ENCODE measurements at regions not wholly inside any gene's neighbourhood (a gene's known extent, or its start where the extent isn't known, plus 50 kb on each side); places are given as distances from the start of the nearest gene placed in this dataset.

DNA sequence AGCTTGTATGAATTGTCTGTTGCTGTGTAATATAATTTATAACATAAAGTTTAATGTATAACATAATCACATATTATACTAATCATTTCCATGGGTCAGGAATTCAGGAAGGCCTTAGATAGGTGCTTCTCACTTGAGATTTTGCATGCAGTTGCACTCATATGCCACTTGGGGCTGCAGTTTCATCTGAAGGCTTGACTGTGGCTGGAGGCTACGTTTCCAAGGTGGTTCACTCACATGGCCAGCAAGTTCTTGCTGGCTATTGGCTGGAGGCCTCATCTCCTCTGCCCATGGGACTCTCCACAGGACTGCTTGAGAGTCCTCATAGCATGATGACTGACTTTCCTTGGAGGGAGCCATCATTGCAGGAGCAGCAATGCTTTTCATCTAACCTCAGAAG is 53.4 kb upstream of the STX18 start:
- H3K4me3 ChIP-seq (ENCODE audit: low read length): no peak overlapping the region
- DNase-seq (ENCODE audit: low read depth, low spot score): no peak

DNA sequence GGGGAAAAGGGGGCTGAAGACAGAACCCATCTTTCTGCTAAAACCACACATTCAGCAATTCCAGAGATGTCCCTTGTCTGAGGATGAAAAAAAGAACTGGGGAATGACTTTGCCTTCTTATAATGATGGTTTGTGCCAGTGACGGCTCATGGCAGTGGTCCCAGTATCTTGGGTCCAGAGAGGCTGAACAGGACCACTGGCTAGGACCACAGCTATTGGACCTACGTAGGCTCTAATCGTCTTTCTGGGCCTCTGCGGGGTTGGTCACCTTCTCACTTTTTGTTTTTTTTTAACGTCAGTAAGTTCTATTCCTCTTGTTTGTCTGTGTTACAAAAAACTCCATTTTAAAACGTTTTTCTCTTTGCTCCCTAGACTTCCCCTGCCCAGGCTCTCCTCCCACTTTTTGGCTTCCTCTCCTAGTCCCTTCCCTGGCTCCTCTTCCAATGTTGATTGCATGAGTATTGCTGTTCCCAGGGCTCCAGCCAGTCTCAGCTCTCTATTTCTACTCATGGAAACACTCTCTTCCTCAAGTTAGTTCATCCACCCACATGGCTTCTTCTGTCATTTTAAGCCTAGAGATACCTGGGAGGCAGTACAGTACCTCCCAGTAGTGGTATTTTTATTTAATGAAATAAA is 52.6 kb upstream of the STX18 start:
- no peak overlapping the region for H3K4me3 ChIP-seq (ENCODE audit: low read length)
- DNase-seq (ENCODE audit: low read depth, low spot score): no peak

DNA sequence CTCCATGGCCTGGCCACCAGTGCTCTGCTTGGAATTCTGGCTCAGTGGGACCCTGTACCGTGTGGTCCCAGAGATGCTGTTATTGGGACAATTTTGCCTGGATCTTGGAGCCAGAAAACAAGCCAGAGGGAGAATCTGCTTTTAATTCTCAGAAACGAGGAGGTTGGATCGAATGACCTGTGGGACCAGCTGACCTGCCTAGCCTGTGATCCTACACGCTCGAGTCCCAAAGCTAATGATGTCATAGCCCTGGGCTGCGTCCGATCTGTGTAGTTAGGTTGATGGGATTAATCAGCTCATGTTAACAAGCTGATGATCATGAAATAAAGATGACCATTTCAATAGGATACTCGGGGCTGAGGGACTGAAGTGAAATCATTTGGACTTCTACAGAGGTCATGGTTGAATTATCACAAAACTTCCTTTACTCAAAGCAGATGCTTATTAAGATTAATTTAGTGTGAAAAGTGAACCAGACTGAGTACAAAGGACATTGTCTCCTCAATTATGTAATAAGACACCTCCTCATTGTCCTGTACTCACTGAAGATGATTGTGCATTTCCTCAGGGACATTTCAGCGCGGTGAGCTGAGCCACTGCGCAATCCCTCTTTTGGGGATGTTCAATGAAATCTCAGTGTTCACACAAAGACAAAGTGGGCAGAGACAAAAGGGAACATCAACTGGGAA is 51.9 kb upstream of the STX18 start:
- no peak overlapping the region for H3K4me3 ChIP-seq (ENCODE audit: low read length)
- no peak for DNase-seq (ENCODE audit: low read depth, low spot score)

DNA sequence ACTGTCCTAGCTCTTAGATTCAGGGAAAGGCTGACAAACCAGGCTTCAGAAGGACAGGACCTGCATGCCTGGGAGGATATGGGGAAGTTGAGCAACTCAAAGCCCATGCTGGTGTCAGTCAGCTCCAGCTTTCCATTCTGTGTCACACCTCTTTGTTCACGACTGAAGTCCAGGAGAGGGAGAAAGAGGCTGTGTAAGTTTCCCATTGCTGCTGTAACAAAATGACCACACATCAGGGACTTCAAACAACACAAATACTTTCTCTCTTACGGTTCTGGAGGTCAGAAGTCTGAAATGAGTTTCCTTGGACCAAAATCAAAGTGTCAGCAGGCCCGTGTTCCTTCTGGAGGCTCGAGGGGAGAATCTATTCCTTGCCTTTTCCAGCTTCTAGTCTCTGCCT is 50.6 kb upstream of the STX18 start:
- DNase-seq (ENCODE audit: low read depth, low spot score): no peak

More for the DNA sequence above, 50.6 kb upstream of the STX18 start:
- no peak overlapping the region for H3K4me3 ChIP-seq (ENCODE audit: low read length)

Measured in Jurkat, Clone E6-1 (cell line).